GM12892 (cell line): ENCODE measurements at regions not wholly inside any gene's neighbourhood (a gene's known extent, or its start where the extent isn't known, plus 50 kb on each side); places are given as distances from the start of the nearest gene placed in this dataset.

Experiments used
- POLR2A ChIP-seq: IDR thresholded peaks from 2 replicates; pipeline ENCODE4 v1.6.1; 2011; ENCODE audit warnings: low read depth, low read length, control low read depth
- TAF1 ChIP-seq: IDR thresholded peaks from 2 replicates; pipeline ENCODE4 v1.6.1; 2011; ENCODE audit warnings: low read depth, mild to moderate bottlenecking, control low read depth, low read length, borderline replicate concordance

GRCh38 chr22:47995264-47995627 is 1232.8 kb downstream of the TBC1D22A start:
- TF ChIP-seq POLR2A, result no peak
- TF ChIP-seq TAF1, result no peak
